Heart right ventricle (tissue), 16 donors: ENCODE measurements at regions not wholly inside any gene's neighbourhood (a gene's known extent, or its start where the extent isn't known, plus 50 kb on each side); places are given as distances from the start of the nearest gene placed in this dataset.
"Not testable (repeated sequence)": the region's sequence is repeated elsewhere in the genome, so short reads cannot be mapped to it uniquely, and the experiment has no call there.

Experiments
- ATAC-seq, 8 donors: fragments of 200-7000 bp; cut with Tn5 transposase; one replicate each; pipeline ENCODE4 v1.9.1; 2020; ENCODE audit warnings: mild to moderate bottlenecking in 8 of 8, moderate library complexity in 8 of 8, moderate number of reproducible peaks in 1 of 8
- DNase-seq, 2 donors: peaks; one replicate each; pipeline ENCODE4 v3.0.0-alpha.2; 2020
- H3K27ac ChIP-seq, 10 donors: fragments of 200-600 bp; sonication (generic) in 2 of 10; one replicate each; pipeline versions ENCODE4 v1.5.0 to v1.8.0; 2020 to 2022; ENCODE audit warnings: mild to moderate bottlenecking in 3 of 10
- H3K27me3 ChIP-seq, 7 donors: fragments of 200-600 bp; one replicate each; pipeline ENCODE4 v1.8.0; 2021 to 2022; ENCODE audit warnings: mild to moderate bottlenecking in 2 of 7
- H3K36me3 ChIP-seq, 9 donors: fragments of 200-600 bp; sonication (generic) in 1 of 9; one replicate each; pipeline versions ENCODE4 v1.5.0 to v1.8.0; 2020 to 2022; ENCODE audit warnings: mild to moderate bottlenecking in 2 of 9
- H3K4me1 ChIP-seq, 9 donors: fragments of 200-600 bp; sonication (generic) in 1 of 9; one replicate each; pipeline versions ENCODE4 v1.5.0 to v1.8.0; 2020 to 2022; ENCODE audit warnings: mild to moderate bottlenecking in 4 of 9
- H3K4me3 ChIP-seq, 10 donors: fragments of 200-600 bp; sonication (generic) in 2 of 10; one replicate each; pipeline versions ENCODE4 v1.5.0 to v1.8.0; 2020 to 2022; ENCODE audit warnings: mild to moderate bottlenecking in 7 of 10, moderate library complexity in 2 of 10
- H3K9me3 ChIP-seq, 11 donors: fragments of 200-600 bp in 10 of 11; sonication (generic) in 2 of 11; one replicate each; pipeline versions ENCODE4 v1.5.0 to v1.8.0; 2013 to 2022; ENCODE audit warnings: mild to moderate bottlenecking in 2 of 11, control low read depth in 1 of 11, moderate library complexity in 1 of 11
- WGBS, 2 donors: extraction: QIAGEN DNeasy Blood & Tissue Kit; methylation state at CpG; one replicate each; pipeline ENCODE4 v1.1.7; 2013; ENCODE audit warnings: inconsistent platforms in 1 of 2; 5-methylcytosine and 5-hydroxymethylcytosine counted together
- intact Hi-C, 10 donors: fragments of 100-400 bp; cut with DNase I; formaldehyde crosslinking; loops; one replicate each; pipeline versions ENCODE4 v1.11.1 to v1.14.2; 2022
- TF ChIP-seq, protein P1 (sequence below), 9 donors: fragments of 200-600 bp; sonication (generic) in 2 of 9; IDR thresholded peaks; one replicate each; pipeline versions ENCODE4 v1.5.0 to v1.8.0; 2021 to 2022; ENCODE audit warnings: antibody characterized with exemption in 9 of 9, mild to moderate bottlenecking in 5 of 9, moderate library complexity in 1 of 9
- donor health status: Arrhythmogenic right ventricular cardiomyopathy.
- donor health status: ischemic (EF 13 %, LVEDD 7.1; RV severe dilation, severe dysfunction).
- donor health status: healthy with polysubstance abuse.
- donor health status: DM: no; HTN: yes; CAD: no.
- donor health status: DM: no; HTN: no; CAD: no.
- donor health status: ischemic (EF 25% LVEDD 6.9; RV normal size, moderate dysfunction).
- donor health status: ischemic (EF 25% LVEDD 5.7; RV mildly dilated, moderate dysfunction).
- donor health status: healthy.
- donor health status: DM: yes; HTN: yes; CAD: no.
- donor health status: Ischemic cardiomyopathy.
- donor health status: ischemic (EF 35%, LVEDD 5.7; RV mildly dilated, moderate dysfunction).
- donor health status: nonischemic (EF 11% LVEDD 7.7; RV severe dilation, severe dysfunction).
- donor health status: DM: yes; HTN: yes; CAD: no.
- donor health status: PGD.
- donor health status: ischemic (EF 29% LVEDD 5.4; RV normal size, mild dysfunction).
- donor health status: nonischemic (EF 23%, LVEDD 6.1; RV moderate dilation, normal function).

DNA sequence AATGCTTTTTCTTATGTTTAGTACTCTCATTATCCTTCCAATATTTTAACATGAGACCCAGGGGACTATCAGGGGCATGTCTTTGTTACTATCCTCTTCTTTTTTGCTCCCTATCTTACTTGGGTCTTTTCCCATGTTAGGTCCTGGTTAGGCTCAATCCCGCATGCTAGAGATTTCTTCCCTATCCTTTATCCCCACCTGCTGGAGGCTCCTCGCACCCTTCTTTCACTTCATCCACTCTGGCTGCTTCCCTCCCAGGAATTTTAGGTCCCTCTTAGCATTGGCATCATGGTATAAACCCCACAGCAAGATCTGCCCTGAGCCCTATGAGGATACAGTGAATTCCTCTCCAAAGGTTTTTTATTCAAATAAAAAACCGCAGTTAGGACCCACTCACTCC is 567.3 kb downstream of the ANKRD30B start:
- H3K9me3 ChIP-seq, DNase-seq, ATAC-seq, H3K27me3 ChIP-seq, H3K4me3 ChIP-seq, H3K36me3 ChIP-seq, intact Hi-C loops, H3K27ac ChIP-seq, H3K4me1 ChIP-seq: not testable (repeated sequence)
- TF ChIP-seq, protein P1, sequence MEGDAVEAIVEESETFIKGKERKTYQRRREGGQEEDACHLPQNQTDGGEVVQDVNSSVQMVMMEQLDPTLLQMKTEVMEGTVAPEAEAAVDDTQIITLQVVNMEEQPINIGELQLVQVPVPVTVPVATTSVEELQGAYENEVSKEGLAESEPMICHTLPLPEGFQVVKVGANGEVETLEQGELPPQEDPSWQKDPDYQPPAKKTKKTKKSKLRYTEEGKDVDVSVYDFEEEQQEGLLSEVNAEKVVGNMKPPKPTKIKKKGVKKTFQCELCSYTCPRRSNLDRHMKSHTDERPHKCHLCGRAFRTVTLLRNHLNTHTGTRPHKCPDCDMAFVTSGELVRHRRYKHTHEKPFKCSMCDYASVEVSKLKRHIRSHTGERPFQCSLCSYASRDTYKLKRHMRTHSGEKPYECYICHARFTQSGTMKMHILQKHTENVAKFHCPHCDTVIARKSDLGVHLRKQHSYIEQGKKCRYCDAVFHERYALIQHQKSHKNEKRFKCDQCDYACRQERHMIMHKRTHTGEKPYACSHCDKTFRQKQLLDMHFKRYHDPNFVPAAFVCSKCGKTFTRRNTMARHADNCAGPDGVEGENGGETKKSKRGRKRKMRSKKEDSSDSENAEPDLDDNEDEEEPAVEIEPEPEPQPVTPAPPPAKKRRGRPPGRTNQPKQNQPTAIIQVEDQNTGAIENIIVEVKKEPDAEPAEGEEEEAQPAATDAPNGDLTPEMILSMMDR (IDR thresholded peaks at IDR 0.05): peak in 2 of 9 donors; percentile 7 to 10
- WGBS, 2 donors: 42 to 52% methylated on average over 3 of the region's 3 CpGs

GRCh38 chr18:15318655-15319054 is 570.7 kb downstream of the ANKRD30B start:
- DNase-seq, intact Hi-C loops, H3K4me1 ChIP-seq, H3K36me3 ChIP-seq, H3K27me3 ChIP-seq, ATAC-seq, H3K9me3 ChIP-seq, H3K27ac ChIP-seq, H3K4me3 ChIP-seq: not testable (repeated sequence)

GRCh38 chr18:15329713-15330112 is 581.7 kb downstream of the ANKRD30B start:
- H3K36me3 ChIP-seq, H3K4me3 ChIP-seq, DNase-seq, H3K4me1 ChIP-seq, intact Hi-C loops, ATAC-seq, H3K27me3 ChIP-seq, H3K27ac ChIP-seq: not testable (repeated sequence)
- peaks cover 0 to 16% (median 0%) of the 10 kb centered on the region in 11 donors for H3K9me3 ChIP-seq
- WGBS, 2 donors: 86 to 90% methylated on average over 2 to 9 of the region's 13 CpGs

- 80 to 83% methylated on average over 19 to 20 of the region's 20 CpGs for WGBS, 2 donors
- ATAC-seq, H3K36me3 ChIP-seq, DNase-seq, H3K27ac ChIP-seq, H3K27me3 ChIP-seq, intact Hi-C loops, H3K4me1 ChIP-seq, H3K4me3 ChIP-seq: not testable (repeated sequence)
- H3K9me3 ChIP-seq: peaks cover 0 to 16% (median 0%) of the 10 kb centered on the region in 11 donors
Measured at GRCh38 chr18:15330149-15330548, 582.2 kb downstream of the ANKRD30B start.

DNA sequence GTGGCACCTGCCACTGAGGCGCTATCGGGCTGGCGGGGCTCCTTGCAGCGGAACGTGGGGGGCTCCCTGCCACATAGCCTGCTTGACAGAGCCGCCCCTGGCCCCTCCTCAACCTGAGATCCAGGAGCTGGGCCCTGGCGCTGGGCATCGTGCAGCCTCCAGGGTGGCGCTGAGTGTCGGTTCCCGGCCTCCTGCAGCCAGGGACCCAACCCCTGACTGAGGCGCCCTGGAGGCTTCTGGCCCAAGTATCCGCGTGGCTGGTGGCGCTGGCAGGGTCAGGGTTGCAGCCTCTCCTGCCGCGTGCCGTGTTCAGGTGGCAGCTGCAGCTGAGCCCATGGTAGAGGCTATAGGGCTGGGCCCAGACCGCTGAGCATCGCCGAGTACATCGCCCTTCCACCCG is 582.6 kb downstream of the ANKRD30B start:
- DNase-seq, H3K4me1 ChIP-seq, H3K4me3 ChIP-seq, ATAC-seq, H3K27ac ChIP-seq, H3K36me3 ChIP-seq, intact Hi-C loops, H3K27me3 ChIP-seq: not testable (repeated sequence)
- peaks cover 0 to 16% (median 0%) of the 10 kb centered on the region in 11 donors for H3K9me3 ChIP-seq
- WGBS, 2 donors: 85 to 91% methylated on average over 18 to 23 of the region's 23 CpGs

- 80 to 84% methylated on average over 4 of the region's 4 CpGs for WGBS, 2 donors
Measured at GRCh38 chr18:15375671-15376070, 627.7 kb downstream of the ANKRD30B start.

DNA sequence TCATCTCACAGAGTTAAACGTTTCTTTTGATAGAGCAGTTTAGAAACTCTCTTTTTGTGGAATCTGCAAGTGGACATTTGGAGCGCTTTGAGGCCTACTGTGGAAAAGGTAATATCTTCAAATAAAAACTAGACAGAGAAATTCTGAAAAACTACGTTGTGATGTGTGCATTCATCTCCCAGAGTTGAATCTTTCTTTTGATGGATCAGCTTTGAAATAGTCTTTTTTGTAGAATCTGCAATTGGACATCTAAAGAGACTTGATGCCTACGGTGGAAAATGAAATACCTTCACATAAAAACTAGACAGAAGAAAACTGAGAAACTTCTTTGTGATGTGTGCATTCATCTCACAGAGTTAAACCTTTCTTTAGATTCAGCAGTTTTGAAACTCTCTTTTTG is 659.9 kb downstream of the ANKRD30B start:
- intact Hi-C loops, H3K4me3 ChIP-seq, H3K27me3 ChIP-seq, ATAC-seq, H3K36me3 ChIP-seq, DNase-seq, H3K4me1 ChIP-seq, H3K27ac ChIP-seq: not testable (repeated sequence)
- peaks cover 0 to 49% (median 9%) of the 10 kb centered on the region in 11 donors for H3K9me3 ChIP-seq
- 43 to 47% methylated on average over 4 of the region's 4 CpGs for WGBS, 2 donors

More at GRCh38 chr18:15375671-15376070, 627.7 kb downstream of the ANKRD30B start:
- H3K27ac ChIP-seq, H3K27me3 ChIP-seq, H3K4me3 ChIP-seq, DNase-seq, H3K4me1 ChIP-seq, intact Hi-C loops, H3K36me3 ChIP-seq, ATAC-seq: not testable (repeated sequence)
- H3K9me3 ChIP-seq: peaks cover 0 to 16% (median 0%) of the 10 kb centered on the region in 11 donors
